Psoas muscle (tissue), 7 donors: ENCODE measurements at regions not wholly inside any gene's neighbourhood (a gene's known extent, or its start where the extent isn't known, plus 50 kb on each side); places are given as distances from the start of the nearest gene placed in this dataset.

Source experiments
- ATAC-seq, 4 donors: fragments of 200-7000 bp; cut with Tn5 transposase; one replicate each; pipeline ENCODE4 v1.9.1; 2020; ENCODE audit warnings: moderate library complexity in 3 of 4, mild to moderate bottlenecking in 2 of 4
- DNase-seq, 2 donors: peaks; one replicate each; pipeline ENCODE4 v3.0.0-alpha.2; 2020
- H3K27ac ChIP-seq: fragments of 200-600 bp; one replicate; pipeline ENCODE4 v1.8.0; 2022
- H3K27me3 ChIP-seq, 3 donors: fragments of 200-600 bp in 1 of 3; one replicate each; pipeline versions ENCODE4 v1.6.1 to v1.8.0; 2013 to 2022; ENCODE audit warnings: low read length in 2 of 3, mild to moderate bottlenecking in 2 of 3, moderate library complexity in 1 of 3; ENCODE audit not compliant: insufficient read depth in 3 of 3
- H3K36me3 ChIP-seq, 2 donors: fragments of 200-600 bp in 1 of 2; one replicate each; pipeline versions ENCODE4 v1.6.1 to v1.8.0; 2013 to 2022; ENCODE audit warnings: low read depth in 1 of 2, mild to moderate bottlenecking in 1 of 2, moderate library complexity in 1 of 2; ENCODE audit not compliant: insufficient read depth in 1 of 2
- H3K4me1 ChIP-seq: fragments of 200-600 bp; one replicate; pipeline ENCODE4 v1.8.0; 2022
- H3K4me3 ChIP-seq: fragments of 200-600 bp; one replicate; pipeline ENCODE4 v1.8.0; 2022; ENCODE audit warnings: mild to moderate bottlenecking
- H3K9me3 ChIP-seq: fragments of 200-600 bp; one replicate; pipeline ENCODE4 v1.8.0; 2022
- CTCF ChIP-seq: fragments of 200-600 bp; IDR thresholded peaks from one replicate; pipeline ENCODE4 v1.8.0; 2022; ENCODE audit warnings: antibody characterized with exemption
- WGBS, 3 donors: extraction: QIAGEN DNeasy Blood & Tissue Kit; methylation state at CpG; one replicate each; pipeline versions ENCODE4 v1.1.6 to v1.1.7; 2013; 5-methylcytosine and 5-hydroxymethylcytosine counted together
- intact Hi-C, 2 donors: fragments of 100-400 bp; cut with DNase I; formaldehyde crosslinking; loops; one replicate each; pipeline versions ENCODE4 v1.11.0 to v1.14.2; 2022
- donor health status: healthy with polysubstance abuse.
- donor health status: DM: no; HTN: no; CAD: no; lungs with moderate emphysema.
- donor health status: Bipolar disorder and iron deficiency.
- donor health status: healthy.
- donor health status: DM: yes; HTN: yes; CAD: no.
- donor health status: DM: no; HTN: no; CAD: no.
- donor health status: DM: yes; HTN: yes; CAD: no.

DNA sequence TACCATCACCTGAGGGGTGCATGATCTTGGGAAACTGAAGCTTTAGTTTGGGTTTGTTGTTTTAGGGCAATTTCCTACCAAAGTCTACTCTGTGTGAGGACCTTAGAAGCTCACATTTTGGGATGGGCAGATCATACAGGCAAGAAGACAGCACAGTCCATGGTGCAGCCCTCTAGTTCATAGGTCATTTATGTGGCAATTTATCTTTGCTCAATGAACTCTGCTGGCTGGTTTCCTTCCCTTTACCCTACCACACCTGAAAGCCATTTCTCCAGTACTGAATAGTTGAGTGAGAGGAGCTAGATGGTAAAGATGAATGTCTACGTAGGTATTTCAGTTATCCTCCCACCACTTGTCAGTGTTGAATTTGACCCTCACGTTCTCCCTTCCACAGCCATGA is 87.5 kb upstream of the KLF12 start:
- no peaks in the 10 kb centered on the region for H3K27me3 ChIP-seq
- DNase-seq (no peak), ATAC-seq (no peak)
- WGBS, 3 donors: 67 to 85% (median 68%) methylated on average over 2 of the region's 2 CpGs
- TF ChIP-seq CTCF: no peak
- H3K27ac ChIP-seq: no peak overlapping the region
- no peaks in the 10 kb centered on the region for H3K9me3 ChIP-seq
- H3K4me1 ChIP-seq: no peaks in the 10 kb centered on the region
- no peaks in the 10 kb centered on the region for H3K36me3 ChIP-seq
- intact Hi-C loops: no loop called here
- no peak overlapping the region for H3K4me3 ChIP-seq

DNA sequence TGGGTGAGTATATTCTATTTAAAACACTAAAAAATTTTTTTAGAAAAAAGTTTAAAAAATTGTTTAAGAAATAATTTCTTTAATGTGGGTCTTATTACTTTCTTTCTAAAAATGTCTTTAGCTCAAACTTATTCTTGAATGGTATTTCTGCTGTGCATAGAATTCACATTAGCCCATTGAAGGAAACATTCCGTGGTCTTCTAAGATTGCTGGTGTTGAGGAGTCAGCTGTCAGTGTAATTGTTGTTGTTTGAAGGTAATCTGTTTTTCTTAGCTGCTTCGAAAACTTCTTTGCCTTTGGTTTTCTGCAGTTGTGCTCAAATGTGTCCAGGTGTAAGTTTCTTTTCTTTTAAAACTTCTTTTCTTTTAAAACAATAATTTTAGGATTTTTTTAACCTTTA is 85.4 kb upstream of the KLF12 start:
- no peak for ATAC-seq
- Histone ChIP-seq H3K4me1 (no peaks in the 10 kb centered on the region), H3K4me3 (no peak overlapping the region), H3K9me3 (no peaks in the 10 kb centered on the region), H3K36me3 (no peaks in the 10 kb centered on the region), H3K27ac (no peak overlapping the region), H3K27me3 (no peaks in the 10 kb centered on the region)
- TF ChIP-seq CTCF: no peak
- DNase-seq: no peak
- 66 to 74% (median 72%) methylated on average over 2 of the region's 2 CpGs for WGBS, 3 donors
- intact Hi-C loops: no loop called here

- Histone ChIP-seq H3K27ac (no peak overlapping the region), H3K9me3 (no peaks in the 10 kb centered on the region), H3K27me3 (no peaks in the 10 kb centered on the region), H3K4me1 (no peaks in the 10 kb centered on the region), H3K4me3 (no peak overlapping the region), H3K36me3 (no peaks in the 10 kb centered on the region)
- intact Hi-C loops: no loop called here
- WGBS, 3 donors: 89 to 92% (median 91%) methylated on average over 7 of the region's 7 CpGs
- TF ChIP-seq CTCF: no peak
- no peak for ATAC-seq
- DNase-seq: no peak
Observed at GRCh38 chr13:74218291-74218690, 84.1 kb upstream of the KLF12 start.

- ATAC-seq (no peak), DNase-seq (no peak)
- intact Hi-C loops: no loop called here
- no peak for TF ChIP-seq CTCF
- H3K27me3 ChIP-seq: no peaks in the 10 kb centered on the region
- WGBS, 3 donors: 68 to 77% (median 73%) methylated on average over 1 of the region's 1 CpG
- H3K4me3 ChIP-seq: no peak overlapping the region
- no peaks in the 10 kb centered on the region for H3K9me3 ChIP-seq
- H3K36me3 ChIP-seq: no peaks in the 10 kb centered on the region
- H3K4me1 ChIP-seq: no peaks in the 10 kb centered on the region
- H3K27ac ChIP-seq: no peak overlapping the region
Observed at GRCh38 chr13:74217811-74218210, 83.6 kb upstream of the KLF12 start.

GRCh38 chr13:74215420-74215819 is 81.2 kb upstream of the KLF12 start:
- 84 to 93% (median 91%) methylated on average over 2 of the region's 2 CpGs for WGBS, 3 donors
- H3K27ac ChIP-seq: no peak overlapping the region
- H3K36me3 ChIP-seq: no peaks in the 10 kb centered on the region
- no peak for ATAC-seq
- H3K4me1 ChIP-seq: no peaks in the 10 kb centered on the region
- no peak for DNase-seq
- intact Hi-C loops: no loop called here
- TF ChIP-seq CTCF: no peak
- no peaks in the 10 kb centered on the region for H3K27me3 ChIP-seq
- no peak overlapping the region for H3K4me3 ChIP-seq
- no peaks in the 10 kb centered on the region for H3K9me3 ChIP-seq
